Right renal pelvis (tissue), 4 donors: ENCODE measurements at regions not wholly inside any gene's neighbourhood (a gene's known extent, or its start where the extent isn't known, plus 50 kb on each side); places are given as distances from the start of the nearest gene placed in this dataset.
"Not testable (repeated sequence)": the region's sequence is repeated elsewhere in the genome, so short reads cannot be mapped to it uniquely, and the experiment has no call there.

Experiments used
- DNase-seq, 4 donors: peaks; one replicate each; pipeline ENCODE4 v3.0.0-alpha.2; 2013; ENCODE audit warnings: low read depth in 4 of 4, low spot score in 3 of 4, missing footprints in 1 of 4

- DNase-seq = no peak
Observed at GRCh38 chr12:105574056-105574715, 243.7 kb downstream of the C12orf75 start.

- no peak for DNase-seq
Observed at GRCh38 chr12:105575235-105575634, 244.7 kb downstream of the C12orf75 start.

DNA sequence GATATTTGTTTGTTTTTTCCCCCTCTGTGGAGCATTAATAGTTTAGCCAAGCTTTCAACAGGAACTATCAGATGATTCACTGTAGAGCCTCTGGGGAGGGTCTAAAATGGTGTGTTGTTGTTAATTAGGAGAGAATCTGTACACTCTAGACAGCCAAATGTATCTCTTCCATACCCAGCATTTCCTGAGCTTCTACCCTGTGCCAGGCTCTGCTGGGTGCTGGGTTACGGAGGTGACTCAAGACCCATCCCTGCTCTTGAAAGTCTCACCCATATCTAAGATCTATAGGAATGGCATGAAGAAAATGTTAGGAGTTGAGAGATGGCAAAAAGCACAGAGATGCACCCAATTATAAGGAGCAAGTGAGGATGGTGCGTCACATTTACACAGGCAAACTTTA, 245.8 kb downstream of the C12orf75 start:
- no peak for DNase-seq

- DNase-seq = no peak
Observed at GRCh38 chr12:105580821-105581352, 250.4 kb downstream of the C12orf75 start.

DNA sequence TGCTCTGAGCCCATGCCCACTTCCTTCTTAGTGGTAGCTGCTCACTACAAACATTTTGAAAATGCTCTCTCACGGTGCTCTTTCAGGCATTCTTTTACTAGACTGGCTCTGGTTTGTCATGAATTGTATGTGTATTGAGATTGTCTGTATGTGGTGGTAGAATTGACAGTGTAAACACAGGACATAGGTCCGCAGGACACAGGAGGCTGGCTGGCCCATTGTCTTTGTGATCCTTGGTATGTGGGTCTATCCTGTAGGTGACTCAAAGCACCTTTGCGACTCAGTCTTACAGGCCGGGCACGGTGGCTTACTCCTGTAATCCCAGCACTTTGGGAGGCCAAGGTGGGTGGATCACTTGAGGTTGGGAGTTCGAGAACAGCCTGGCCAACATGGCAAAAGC, 250.9 kb downstream of the C12orf75 start:
- no peak for DNase-seq

DNA sequence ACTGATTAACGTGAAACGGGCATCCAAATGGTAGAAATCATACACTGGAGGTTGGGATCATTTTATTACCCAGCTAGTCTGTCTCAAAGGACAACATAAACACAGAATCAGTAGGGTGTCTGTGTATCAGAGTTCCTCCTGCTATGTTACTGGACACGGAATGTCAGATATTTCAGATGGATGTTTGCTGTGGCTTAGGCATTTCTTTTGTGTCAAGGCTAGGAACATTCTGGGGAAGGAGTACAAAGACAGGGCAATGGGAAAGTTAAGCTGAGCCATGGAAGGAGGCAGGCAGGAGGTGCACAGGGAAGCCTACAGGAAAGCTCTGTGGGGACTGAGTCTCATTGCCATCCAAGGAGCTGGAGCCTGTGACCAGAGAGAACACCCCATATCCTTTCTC, 254.6 kb downstream of the C12orf75 start:
- DNase-seq = no peak

DNA sequence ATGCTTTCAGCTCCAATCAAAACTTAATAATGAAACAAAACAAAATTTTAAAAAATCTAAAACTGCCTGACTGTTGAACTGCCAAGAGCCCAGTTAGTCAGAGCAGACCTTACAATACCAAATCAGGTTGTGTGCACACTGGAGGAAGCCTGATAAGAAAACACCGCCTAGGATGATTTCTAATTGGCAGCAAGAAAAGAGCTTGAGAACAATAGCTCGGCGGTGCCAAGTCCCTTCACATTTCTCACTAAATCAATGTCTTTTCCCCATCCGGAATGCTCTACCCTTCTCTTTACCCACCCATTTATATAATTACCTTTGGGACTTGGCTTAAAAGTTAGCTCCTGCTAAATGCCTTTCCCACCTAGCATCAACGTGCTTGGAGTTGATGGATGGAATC, 256.7 kb downstream of the C12orf75 start:
- no peak for DNase-seq

DNA sequence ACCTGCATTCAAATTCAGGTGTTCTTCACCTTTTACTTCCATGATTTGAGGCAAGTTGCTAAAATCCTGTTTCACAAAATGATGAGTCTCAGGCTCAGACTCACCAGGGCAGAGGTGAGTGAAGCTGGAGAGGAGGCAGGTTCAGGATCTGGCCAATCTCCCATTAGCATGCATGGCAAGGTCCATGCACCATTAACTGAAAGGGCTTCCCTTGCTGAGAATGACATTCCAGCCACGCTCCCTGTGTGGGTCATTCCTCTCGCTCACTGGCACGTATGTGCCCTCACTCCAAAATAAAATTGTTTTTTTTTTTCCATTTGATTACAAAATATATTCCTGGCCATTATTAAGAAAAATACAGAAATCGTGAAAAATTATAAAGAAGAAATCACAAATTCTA, 257.6 kb downstream of the C12orf75 start:
- peak in 3 of 4 donors; percentile 22 to 38 (median 33) for DNase-seq

DNA sequence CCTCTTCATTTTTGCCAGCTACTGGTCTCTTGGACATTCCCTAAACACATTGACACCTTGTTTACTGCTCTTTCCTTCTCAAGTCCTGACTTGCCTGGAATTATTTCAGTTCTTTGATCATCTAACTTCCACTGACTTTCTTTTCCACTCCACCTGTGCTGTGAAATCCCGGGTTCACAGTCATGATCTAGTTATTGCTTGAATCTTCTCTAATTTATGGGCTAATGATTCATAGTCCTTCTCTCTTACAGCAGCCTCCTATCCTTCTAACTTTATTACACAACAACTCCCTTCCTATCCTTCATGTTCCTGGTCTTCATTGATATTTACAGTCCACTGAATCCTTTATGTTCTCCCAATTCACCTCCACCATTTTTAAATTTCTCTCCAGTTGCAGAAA, 260.1 kb downstream of the C12orf75 start:
- DNase-seq = no peak

- DNase-seq = no peak
Observed at GRCh38 chr12:105595440-105595839, 264.9 kb downstream of the C12orf75 start.

GRCh38 chr12:105596731-105597130, 266.2 kb downstream of the C12orf75 start:
- no peak for DNase-seq

GRCh38 chr12:105598031-105598430, 267.5 kb downstream of the C12orf75 start:
- DNase-seq = no peak

- DNase-seq = no peak
Observed at GRCh38 chr12:105600911-105601545, 270.5 kb downstream of the C12orf75 start.

DNA sequence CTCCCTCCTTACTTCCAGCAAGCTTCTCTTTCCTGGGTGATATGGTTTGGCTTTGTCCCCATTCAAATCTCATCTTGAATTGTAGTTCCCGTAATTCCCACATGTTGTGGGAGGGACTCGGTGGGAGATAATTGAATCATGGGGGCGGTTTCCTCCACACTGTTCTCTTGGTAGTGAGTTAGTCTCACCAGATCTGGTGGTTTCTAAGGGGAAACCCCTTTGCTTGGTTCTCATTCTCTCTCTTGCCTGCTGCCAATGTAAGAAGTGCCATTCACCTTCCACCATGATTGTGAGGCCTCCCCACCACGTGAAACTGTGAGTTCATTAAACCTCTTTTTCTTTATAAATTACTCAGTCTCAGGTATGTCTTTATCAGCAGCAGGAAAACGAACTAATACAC, 271.8 kb downstream of the C12orf75 start:
- not testable (repeated sequence) for DNase-seq

DNA sequence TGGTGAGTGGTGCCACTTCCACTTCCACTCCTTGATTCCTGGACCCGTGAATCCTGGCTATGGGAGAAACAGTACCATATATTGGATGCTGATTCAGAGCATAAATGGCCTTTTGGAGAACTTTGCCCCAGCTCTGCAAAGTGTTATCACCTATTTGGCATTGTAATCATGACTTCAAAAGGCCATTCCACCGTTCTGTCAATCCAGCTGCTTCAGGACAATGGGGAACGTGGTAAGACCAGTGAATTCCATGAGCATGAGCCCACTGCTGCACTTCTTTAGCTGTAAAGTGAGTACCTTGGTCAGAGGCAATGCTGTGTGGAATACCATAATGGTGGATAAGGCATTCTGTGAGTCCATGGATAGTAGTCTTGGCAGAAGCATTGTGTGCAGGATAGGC, 273.8 kb downstream of the C12orf75 start:
- DNase-seq = not testable (repeated sequence)

- not testable (repeated sequence) for DNase-seq
Observed at GRCh38 chr12:105606613-105607012, 276.1 kb downstream of the C12orf75 start.

GRCh38 chr12:105609001-105609400, 278.5 kb downstream of the C12orf75 start:
- not testable (repeated sequence) for DNase-seq

GRCh38 chr12:105610459-105610858, 280.0 kb downstream of the C12orf75 start:
- no peak for DNase-seq

DNA sequence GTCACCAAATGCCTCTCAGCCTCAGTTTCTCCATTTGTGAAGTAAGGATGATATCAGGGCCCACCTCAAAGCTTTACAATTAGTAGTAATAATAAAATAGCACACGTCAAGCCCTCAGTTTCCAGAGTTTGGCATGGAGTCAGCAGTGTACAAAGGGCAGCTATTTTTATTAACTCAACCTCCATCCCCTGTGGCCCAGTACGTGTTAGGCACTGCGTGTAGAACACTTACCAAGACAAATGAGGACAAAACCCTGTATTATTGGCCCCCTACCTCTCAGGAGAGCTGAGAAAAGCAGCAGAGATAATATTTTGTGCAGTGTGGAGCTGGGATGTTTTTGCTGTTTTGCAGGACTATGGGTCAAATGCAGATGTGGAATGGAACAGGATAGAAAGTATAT, 280.8 kb downstream of the C12orf75 start:
- no peak for DNase-seq

GRCh38 chr12:105613269-105613668, 282.8 kb downstream of the C12orf75 start:
- no peak for DNase-seq

DNA sequence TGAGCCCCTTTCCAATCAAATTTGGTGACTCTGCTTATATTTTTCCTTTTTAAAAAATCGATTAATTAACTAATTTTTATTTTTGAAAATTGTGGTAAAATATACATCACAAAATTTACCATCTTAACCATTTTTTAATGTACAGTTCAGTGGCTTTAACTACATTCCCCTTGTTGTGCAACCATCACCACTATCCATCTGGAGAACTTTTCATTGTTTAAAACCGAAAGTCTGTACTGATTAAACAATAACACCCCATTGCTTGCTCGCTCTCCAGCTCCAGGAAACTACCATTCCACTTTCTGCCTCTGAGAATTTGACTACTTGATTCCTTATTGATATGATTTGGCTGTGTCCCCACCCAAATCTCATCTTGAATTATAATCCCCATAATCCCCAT, 283.4 kb downstream of the C12orf75 start:
- DNase-seq = no peak

DNA sequence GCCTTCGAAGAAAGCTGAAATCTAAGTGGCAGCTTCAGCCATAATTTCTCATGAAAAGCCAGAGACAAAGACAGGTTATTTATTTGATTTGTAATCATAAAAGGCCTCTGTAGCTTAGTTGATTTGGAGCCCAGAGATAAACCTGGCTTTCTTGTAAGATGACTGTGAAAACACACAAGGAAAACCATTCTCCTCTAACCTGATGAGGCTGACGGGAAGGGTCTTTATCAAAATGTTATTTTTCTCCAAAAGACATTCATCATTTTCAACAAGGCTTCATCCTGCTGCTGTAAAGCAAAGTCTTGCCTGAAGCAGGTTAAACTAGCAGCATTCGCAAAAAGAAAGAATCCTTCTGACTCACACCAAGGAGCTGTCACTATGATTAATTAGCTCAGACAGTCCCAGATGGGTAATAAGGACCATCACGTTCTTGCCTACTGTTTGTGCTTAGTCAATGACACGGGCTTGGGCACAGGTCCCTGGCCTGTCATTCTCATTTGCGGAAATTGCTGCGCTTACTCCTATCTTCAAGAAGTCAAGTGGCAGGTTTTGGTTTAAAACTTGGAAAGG, 286.6 kb downstream of the C12orf75 start:
- DNase-seq = no peak
